Osteocyte (in vitro differentiated cells): ENCODE measurements at regions not wholly inside any gene's neighbourhood (a gene's known extent, or its start where the extent isn't known, plus 50 kb on each side); places are given as distances from the start of the nearest gene placed in this dataset.

ENCODE experiments used
- DNase-seq: peaks from one replicate; pipeline ENCODE4 v3.0.0; 2021; ENCODE audit warnings: mixed read lengths; ENCODE audit not compliant: unreplicated experiment; ENCODE audit errors: extremely low spot score
- H3K27ac Mint-ChIP-seq: one replicate; pipeline ENCODE4 v1.8.0; 2021; ENCODE audit warnings: mild to moderate bottlenecking, mixed read lengths; ENCODE audit not compliant: unreplicated experiment
- H3K27me3 Mint-ChIP-seq: one replicate; pipeline ENCODE4 v1.8.0; 2021; ENCODE audit warnings: mixed read lengths; ENCODE audit not compliant: unreplicated experiment
- H3K36me3 Mint-ChIP-seq: one replicate; pipeline ENCODE4 v1.8.0; 2021; ENCODE audit warnings: mixed read lengths; ENCODE audit not compliant: unreplicated experiment
- H3K4me1 Mint-ChIP-seq: one replicate; pipeline ENCODE4 v1.8.0; 2021; ENCODE audit warnings: mixed read lengths; ENCODE audit not compliant: unreplicated experiment
- H3K4me3 Mint-ChIP-seq: one replicate; pipeline ENCODE4 v1.8.0; 2021; ENCODE audit warnings: mild to moderate bottlenecking, moderate library complexity, mixed read lengths; ENCODE audit not compliant: unreplicated experiment
- H3K9me3 Mint-ChIP-seq: one replicate; pipeline ENCODE4 v1.8.0; 2021; ENCODE audit warnings: mixed read lengths; ENCODE audit not compliant: unreplicated experiment
- TF ChIP-seq, protein P1 (sequence below): fragments of 200-600 bp; sonication (generic); IDR thresholded peaks from 2 replicates; pipeline ENCODE4 v1.5.0; 2021; ENCODE audit warnings: antibody characterized with exemption, mild to moderate bottlenecking, moderate library complexity

DNA sequence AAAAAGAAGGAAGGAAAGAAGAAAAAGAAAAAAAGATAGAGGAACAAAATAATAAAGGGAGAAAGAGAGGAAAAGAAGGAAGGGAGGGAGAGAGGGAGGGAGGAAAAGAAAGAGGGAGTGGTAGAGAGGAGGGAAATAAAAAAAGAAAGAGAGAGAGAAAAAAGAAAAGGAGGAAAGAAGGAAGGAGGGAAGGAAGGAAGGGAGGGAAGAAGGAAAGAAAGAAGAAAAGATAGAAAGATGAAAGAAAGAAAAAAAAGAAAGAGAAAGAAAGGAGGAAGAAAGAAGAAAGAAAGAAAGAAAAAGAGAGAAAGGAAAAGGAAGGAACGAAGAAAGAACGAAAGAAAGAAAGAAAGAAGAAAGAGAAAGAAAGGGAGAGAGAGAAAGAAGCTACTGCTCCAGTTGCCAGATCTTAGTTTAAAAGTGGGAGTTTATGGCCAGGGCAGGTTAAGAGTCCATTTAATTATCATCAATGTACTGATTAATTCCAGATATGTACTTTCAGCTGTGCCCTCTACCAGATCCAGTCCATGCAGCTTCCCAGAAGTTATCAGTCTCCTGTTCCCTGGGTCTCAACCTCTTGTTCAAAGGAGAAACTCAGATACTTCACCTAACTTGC is 1378.5 kb upstream of the NUDT12 start:
- no peak overlapping the region for H3K4me3 Mint-ChIP-seq
- no peak for DNase-seq
- H3K9me3 Mint-ChIP-seq: no peaks in the 10 kb centered on the region
- H3K27ac Mint-ChIP-seq: no peak overlapping the region
- TF ChIP-seq, protein P1, sequence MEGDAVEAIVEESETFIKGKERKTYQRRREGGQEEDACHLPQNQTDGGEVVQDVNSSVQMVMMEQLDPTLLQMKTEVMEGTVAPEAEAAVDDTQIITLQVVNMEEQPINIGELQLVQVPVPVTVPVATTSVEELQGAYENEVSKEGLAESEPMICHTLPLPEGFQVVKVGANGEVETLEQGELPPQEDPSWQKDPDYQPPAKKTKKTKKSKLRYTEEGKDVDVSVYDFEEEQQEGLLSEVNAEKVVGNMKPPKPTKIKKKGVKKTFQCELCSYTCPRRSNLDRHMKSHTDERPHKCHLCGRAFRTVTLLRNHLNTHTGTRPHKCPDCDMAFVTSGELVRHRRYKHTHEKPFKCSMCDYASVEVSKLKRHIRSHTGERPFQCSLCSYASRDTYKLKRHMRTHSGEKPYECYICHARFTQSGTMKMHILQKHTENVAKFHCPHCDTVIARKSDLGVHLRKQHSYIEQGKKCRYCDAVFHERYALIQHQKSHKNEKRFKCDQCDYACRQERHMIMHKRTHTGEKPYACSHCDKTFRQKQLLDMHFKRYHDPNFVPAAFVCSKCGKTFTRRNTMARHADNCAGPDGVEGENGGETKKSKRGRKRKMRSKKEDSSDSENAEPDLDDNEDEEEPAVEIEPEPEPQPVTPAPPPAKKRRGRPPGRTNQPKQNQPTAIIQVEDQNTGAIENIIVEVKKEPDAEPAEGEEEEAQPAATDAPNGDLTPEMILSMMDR: no peak
- peaks cover 2% of the 10 kb centered on the region for H3K27me3 Mint-ChIP-seq
- H3K36me3 Mint-ChIP-seq: no peaks in the 10 kb centered on the region
- no peaks in the 10 kb centered on the region for H3K4me1 Mint-ChIP-seq

DNA sequence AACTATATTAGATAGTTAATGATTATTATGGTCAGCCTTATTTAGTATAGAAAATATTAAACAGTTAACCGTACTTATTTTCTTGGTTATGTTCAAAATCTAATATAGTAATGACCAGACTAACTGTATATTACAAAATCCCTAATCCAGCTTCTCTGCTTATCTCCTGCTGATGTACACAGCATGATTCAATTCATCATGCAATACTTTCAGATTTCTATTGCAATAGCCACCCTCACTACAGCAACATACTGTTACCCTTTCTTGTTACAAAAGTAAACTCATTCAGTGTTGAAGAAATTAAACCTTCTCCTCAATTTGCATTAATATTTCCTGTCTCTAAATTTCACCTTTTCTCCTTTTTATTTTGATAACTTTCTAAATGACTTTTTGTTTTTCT is 1375.0 kb upstream of the NUDT12 start:
- TF ChIP-seq, protein P1: no peak
- Mint-ChIP-seq H3K36me3 (no peaks in the 10 kb centered on the region), H3K4me3 (no peak overlapping the region), H3K4me1 (no peaks in the 10 kb centered on the region), H3K27ac (no peak overlapping the region), H3K27me3 (peaks cover 2% of the 10 kb centered on the region), H3K9me3 (no peaks in the 10 kb centered on the region)
- no peak for DNase-seq

DNA sequence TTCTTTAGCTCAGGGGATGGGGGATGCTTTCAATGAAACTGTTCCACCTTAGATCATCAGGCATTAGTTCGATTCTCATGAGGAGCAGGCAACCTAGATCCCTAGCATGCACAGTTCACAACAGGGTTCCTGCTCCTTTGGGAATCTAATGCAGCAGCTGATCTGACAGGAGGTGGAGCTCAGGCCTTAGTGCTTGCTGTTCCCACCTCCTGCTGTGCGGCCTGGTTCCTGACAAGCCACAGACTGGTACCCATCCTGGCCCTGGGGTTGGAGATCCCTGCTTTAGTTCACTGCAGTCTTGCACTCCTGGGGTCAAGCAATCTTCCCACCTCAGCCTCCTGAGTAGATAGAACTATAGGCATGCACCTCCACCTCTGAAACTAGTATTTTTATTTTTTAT is 1369.8 kb upstream of the NUDT12 start:
- TF ChIP-seq, protein P1: no peak
- Mint-ChIP-seq H3K4me3 (no peak overlapping the region), H3K4me1 (no peaks in the 10 kb centered on the region), H3K27ac (no peak overlapping the region), H3K36me3 (no peaks in the 10 kb centered on the region), H3K9me3 (no peaks in the 10 kb centered on the region), H3K27me3 (no peaks in the 10 kb centered on the region)
- no peak for DNase-seq

DNA sequence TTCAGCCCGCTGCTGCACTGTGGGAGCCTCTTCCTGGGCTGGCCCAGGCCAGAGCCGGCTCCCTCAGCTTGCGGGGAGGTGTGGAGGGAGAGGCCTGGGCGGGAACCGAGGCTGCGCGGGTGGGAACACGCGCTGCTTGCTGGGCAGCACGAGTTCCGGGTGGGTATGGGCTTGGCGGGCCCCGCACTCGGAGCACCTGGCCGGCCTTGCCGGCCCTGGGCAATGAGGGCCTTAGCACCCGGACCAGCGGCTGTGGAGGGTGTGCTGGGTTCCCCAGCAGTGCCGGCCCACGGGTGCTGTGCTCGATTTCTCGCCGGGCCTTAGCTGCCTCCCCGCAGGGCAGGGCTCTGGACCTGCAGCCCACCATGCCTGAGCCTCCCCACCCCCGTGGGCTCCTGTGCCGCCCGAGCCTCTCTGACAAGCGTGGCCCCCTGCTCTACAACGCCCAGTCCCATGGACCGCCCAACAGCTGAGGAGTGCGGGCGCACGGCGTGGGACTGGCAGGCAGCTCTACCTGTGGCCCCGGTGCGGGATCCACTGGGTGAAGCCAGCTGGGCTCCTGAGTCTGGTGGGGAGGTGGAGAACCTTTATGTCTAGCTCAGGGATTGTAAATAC is 1366.4 kb upstream of the NUDT12 start:
- no peak for DNase-seq
- H3K4me1 Mint-ChIP-seq: no peaks in the 10 kb centered on the region
- no peak overlapping the region for H3K27ac Mint-ChIP-seq
- H3K9me3 Mint-ChIP-seq: no peaks in the 10 kb centered on the region
- H3K4me3 Mint-ChIP-seq: no peak overlapping the region
- TF ChIP-seq, protein P1: no peak
- no peaks in the 10 kb centered on the region for H3K27me3 Mint-ChIP-seq
- H3K36me3 Mint-ChIP-seq: no peaks in the 10 kb centered on the region

DNA sequence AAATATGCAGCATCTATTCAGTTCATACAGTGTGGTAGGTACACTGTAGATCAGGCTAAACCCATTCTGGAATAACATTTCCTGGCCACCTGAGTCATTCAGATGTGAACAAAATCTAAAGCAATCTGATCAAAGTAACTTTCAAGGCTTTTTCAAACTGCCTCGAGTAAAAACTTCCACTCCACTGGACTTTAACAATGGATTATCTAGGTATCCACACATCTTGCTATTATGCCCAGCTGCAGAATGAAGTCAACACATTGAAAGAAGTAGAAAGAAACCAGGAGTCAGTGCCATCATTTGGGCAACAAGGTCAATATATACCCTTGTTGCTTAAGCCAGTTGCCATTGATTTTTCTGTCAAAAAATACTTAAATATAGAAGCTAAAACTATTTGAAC is 1352.6 kb upstream of the NUDT12 start:
- DNase-seq: no peak
- H3K27ac Mint-ChIP-seq: no peak overlapping the region
- no peaks in the 10 kb centered on the region for H3K9me3 Mint-ChIP-seq
- H3K27me3 Mint-ChIP-seq: no peaks in the 10 kb centered on the region
- peaks cover 18% of the 10 kb centered on the region for H3K4me1 Mint-ChIP-seq
- TF ChIP-seq, protein P1: no peak
- no peak overlapping the region for H3K4me3 Mint-ChIP-seq
- no peaks in the 10 kb centered on the region for H3K36me3 Mint-ChIP-seq
